ENCODE measurements at regions not wholly inside any gene's neighbourhood (a gene's known extent, or its start where the extent isn't known, plus 50 kb on each side); places are given as distances from the start of the nearest gene placed in this dataset.

DNA sequence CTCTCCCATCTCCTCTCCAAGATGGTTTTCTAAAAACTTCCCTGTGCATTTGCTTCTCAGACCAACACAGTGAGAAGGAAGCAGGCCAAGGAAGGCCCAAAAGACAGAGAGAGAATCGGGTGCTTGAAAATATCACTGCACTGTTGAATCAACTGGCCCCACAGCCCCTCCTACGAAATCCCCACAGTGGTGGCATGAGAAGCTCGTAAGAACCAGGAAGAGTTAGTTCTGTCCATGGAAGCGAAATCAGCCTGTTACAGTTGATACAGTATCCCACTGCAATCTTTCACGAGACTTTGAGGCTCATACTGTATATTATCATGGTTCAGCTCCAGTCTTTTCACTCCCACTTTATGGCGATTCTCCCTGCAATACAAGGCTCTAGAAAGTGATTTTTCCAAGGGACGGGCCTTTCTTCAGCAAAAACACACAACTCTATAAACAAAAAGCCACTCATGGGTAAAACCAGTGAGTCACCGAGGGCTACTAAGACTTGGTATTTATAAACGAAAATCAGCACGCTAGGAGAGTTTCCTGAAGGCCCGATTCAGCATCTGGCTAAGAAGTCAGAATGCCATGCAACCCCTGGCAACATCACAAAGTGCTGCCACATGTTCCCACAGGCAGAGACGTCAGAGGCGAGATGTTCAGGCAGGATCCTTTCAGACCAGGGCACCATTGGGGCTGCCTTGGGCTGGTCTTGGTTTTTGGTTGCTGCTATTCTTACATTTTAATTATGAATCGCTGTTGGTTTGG, 185.7 kb downstream of the IRX5 start:
- no peak for DNase-seq (ENCODE audit: low read depth in 3 of 3)

DNA sequence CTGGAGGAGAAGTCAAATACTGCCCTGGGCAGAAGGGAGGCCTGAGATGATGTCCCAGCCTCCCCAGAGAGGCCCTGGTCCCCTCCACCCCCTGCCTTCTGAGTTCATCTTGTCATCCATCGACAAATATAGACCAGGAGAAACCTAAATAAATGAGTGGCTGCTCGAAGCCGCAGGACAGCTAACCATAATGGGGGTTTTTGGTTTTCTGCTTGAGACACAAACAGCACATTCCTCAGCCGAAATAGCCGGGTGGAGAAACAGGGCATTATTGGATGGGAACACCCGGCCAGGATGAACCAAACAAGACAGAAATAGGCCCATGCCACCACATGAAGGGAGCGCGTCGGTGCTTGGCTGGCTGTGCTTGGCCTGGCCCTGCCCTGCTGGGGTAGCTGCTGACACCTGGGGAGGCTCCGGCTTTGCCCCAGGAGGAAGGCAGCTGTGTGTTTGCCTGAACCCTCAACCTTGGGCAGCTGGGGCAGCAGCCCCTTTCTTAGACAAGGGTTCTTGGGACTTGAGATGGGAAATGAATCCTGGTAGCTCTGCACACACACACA, 188.1 kb downstream of the IRX5 start:
- DNase-seq (ENCODE audit: low read depth in 3 of 3): no peak

DNA sequence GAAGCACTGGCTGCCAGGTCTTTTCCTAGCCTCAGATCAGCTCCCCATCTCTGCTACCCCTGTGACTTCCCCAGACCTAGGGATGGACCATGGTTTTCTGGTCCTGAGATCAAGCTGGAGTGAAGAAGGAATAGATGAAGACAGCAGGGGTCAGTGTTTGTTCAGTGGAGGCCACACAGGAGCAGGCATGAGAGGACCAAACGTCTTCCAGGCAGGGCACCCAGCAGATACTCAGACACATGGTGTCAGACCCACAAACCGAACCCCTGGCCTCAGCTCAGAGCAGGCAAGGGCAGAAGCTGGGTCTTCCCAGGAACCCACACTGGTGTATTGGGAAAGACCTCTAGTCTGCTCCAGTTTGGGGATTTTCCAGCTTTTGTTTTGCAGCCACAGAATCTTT, 189.7 kb downstream of the IRX5 start:
- DNase-seq (ENCODE audit: low read depth in 3 of 3): no peak

DNA sequence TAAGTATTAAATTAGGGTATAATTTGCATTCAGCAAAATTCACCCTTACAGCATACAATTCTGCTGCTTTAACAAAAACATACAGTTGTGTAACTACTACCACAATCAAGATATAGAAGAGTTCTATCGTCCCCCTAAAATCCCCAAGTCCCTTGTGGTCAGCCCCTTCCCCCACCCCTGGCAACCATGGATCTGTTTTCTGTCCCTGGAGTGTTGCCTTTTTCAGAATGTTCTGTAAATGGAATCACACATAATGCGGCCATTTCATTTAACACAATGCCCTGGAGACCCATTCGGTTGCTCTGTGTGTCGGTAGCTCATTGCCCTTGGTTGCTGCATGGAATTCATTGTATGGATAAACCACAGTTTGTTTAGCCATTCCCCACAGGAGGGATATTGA, 190.2 kb downstream of the IRX5 start:
- no peak for DNase-seq (ENCODE audit: low read depth in 3 of 3)

DNA sequence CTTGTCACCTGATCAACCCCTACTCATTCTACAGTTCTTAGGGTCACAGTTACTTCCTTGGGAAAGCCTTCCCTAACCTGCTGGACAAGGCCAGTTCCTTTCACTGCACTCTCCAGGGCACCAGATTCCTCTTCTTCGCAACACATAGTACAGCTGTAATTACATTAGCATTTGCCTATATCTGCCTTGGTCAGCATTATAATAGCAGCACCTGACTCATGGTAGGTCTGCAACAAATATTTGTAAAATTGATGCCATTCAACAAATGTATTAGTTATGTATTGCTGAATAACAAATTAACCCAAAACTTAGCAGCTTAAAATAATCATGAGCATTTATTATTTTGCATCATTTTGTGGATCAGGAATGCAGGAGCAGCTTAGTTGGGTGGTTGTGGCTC, 193.0 kb downstream of the IRX5 start:
- no peak for DNase-seq (ENCODE audit: low read depth in 3 of 3)

DNA sequence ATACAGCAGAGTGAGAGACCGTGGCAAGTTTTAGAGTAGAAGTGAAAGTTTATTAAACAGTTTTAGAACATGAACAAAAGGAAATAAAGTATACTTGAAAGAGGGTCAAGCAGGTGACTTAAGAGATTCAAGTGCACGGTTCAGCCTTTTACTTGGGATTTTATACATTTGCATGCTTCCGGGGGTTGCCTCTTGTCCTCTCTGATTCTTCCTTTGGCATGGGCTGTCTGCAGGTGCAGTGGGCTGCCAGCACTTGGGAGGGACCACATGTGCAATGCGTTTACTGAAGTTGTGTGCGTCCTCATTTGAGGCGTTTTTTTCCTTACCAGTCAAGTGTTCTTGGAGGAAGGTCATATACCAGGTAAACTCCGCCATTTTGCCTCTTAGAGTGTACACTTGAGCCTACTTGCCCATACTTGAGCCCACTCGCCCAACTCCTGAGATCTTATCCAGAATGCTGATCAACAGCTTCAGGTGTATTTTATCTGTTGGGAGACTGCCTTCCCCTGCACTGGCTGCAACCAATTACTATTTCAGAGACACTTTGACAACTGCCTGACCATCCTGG, 195.2 kb downstream of the IRX5 start:
- DNase-seq (ENCODE audit: low read depth in 3 of 3): no peak

DNA sequence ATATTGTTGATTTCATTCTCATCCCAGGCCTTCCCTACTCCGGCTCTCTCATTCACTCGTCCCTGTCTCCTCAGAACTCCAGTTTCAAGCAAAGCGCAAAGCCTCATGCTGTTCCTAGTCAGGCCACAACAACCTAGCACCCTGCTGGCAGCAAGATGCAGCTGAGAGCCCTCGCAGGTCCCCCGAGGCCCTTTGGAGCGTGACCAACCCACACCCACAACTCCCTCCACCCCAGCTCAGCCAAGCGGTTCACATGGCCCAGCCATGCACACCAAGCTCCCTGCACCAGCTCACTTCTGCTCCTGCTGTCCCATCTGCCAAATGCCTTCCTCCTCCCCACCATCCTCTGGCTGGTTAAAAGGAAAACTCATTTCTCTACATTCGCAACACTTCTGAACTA, 195.8 kb downstream of the IRX5 start:
- no peak for DNase-seq (ENCODE audit: low read depth in 3 of 3)

DNA sequence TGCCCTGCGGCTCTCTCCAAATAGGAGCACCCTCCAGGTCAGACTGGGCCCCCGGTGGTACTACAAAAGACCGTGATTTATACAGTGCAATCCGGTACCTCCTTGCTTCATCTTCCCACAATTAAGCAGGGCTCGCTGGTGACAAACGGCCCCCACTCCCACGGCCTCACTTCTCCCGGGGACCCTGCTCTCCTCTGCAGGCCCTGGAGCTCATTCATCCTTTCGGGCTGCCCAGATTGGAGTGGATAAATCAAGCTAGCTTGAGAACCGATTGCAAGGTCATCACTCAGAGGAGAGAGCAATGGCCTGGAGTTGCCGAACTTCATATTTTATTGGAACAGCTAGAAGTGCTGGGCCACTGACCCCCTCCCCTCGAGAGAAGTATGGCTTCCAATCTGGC, 193.5 kb upstream of the IRX6 start:
- no peak for DNase-seq (ENCODE audit: low read depth in 3 of 3)

DNA sequence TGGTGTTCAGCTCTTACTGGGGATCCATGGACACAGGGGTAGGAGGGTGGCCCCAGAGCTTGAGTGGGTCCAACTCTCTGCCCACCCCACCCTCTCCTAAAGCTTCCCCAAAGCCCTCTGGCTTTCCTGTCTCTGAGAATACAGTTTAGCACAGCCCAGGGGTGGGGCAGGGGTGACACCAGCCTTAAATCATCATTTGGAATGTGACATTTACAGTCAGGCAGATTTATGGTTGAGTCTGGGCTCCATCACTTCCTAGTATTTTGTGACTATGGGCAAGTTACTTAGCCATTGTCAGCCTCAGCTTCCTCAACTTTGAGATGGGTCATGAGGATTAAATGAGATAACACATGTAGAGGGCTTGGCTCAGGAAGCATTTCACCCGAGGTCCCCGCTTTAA, 193.1 kb upstream of the IRX6 start:
- DNase-seq (ENCODE audit: low read depth in 3 of 3): no peak

DNA sequence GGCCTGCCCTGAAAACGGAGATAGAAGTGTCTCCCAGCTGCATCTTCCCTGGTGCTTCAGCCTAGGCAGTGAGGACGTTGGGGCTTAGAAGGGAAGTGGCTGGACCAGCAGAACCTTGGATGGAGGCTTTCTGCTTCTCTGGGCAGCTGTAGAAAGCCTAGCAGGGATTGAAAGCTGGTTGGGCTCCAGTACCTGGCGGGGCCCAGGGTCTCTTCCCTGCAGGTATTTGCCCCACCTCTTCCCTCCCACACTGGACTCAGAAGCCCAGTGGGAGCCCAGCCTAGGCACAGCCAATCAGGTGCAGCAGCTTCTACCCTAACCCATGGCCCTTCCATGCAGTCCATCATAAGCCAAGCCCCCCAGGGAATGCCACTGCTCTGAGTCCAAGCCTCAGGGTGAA, 190.3 kb upstream of the IRX6 start:
- DNase-seq (ENCODE audit: low read depth in 3 of 3): no peak

DNA sequence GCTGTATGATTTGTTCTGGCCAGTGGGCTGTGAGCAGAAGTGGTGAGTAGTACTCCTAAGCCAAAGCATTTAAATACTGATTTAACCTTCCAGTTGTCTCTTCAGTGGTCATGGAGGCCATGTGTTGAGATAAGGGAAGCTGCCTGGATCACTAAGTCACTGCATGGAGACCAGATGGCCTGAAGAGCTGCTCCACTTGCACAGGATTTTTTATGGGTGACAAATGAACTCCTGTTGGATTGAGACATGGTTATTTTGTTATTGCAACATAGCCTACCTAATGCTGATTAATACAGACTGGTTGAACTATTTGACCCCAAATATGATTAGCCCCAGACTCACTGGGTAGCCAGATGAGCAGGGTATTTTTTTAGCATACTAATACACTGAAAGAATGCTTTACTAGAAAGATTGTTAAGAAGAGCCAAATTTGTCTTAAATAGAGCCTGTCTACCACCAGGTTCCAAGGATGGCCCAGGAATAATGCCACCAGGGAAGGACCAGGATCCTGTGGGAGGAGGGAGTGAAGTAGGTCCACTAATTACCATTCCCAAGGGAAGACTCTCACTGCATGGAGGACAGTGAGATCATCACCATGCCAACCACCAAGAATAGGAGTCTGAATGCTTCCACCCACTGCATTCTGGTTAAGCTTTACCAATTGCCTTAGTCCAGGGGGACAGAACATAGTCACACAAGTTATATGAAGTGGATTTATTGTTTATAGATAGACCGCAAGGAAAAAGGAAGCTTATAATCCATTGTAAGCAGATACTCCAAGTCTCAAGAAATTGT, 187.4 kb upstream of the IRX6 start:
- no peak for DNase-seq (ENCODE audit: low read depth in 3 of 3)

DNA sequence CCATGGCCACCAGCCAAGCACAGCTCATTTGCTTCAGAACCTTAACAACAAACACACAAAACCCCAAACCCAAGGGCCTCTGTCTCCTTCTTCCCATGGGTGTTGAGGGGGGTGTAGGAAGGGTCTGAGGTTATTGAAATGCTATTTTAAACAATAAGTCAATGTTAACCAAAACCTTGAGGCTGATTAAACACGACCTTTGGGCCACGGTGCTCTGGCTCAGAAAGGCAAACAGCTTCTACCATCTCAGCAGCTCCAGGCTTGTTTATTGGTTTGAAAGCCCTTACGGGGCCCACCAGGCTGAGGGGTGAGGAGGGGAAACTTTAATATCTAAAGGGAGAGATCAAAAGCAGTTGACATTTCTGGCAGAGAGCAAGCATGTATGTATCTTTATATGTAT, 185.7 kb upstream of the IRX6 start:
- no peak for DNase-seq (ENCODE audit: low read depth in 3 of 3)

DNA sequence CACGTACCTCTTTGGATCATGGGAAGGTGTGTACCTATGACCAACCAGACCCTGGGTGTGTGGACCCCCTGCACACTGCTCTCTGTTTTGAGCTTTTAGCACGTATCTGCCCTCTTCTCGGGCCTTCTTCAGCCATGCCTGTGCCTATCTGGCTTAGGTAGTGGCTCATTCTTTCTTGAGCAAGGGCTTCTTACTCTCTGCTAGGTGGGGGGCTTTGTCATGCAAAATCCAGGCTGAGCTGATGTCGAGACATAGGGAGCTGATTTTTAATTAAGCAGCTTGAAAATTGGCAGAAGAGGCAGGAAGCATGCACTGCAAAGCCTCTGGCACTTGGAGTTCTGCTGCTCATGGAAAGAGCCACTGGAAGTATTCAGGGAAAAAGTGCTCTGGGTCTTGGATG, 181.6 kb upstream of the IRX6 start:
- no peak for DNase-seq (ENCODE audit: low read depth in 3 of 3)

DNA sequence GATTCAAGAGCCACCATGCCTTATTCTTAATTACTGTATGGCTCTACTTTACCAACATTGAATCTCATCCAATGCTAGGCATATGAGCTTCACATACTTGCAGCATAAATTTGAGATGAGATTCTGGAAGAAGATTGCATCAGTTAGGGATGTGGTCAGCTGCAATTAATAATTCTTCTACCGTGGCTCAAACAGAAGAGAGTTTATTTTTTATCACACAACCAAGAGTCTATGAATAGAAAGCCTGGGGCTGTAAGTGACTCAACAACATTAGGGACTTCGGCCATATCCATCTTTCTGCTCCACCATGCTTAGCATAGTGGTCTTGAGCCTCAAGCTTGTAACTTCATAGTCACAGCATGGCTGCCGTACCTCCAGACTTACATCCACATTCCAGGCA, 179.4 kb upstream of the IRX6 start:
- DNase-seq (ENCODE audit: low read depth in 3 of 3): no peak

DNA sequence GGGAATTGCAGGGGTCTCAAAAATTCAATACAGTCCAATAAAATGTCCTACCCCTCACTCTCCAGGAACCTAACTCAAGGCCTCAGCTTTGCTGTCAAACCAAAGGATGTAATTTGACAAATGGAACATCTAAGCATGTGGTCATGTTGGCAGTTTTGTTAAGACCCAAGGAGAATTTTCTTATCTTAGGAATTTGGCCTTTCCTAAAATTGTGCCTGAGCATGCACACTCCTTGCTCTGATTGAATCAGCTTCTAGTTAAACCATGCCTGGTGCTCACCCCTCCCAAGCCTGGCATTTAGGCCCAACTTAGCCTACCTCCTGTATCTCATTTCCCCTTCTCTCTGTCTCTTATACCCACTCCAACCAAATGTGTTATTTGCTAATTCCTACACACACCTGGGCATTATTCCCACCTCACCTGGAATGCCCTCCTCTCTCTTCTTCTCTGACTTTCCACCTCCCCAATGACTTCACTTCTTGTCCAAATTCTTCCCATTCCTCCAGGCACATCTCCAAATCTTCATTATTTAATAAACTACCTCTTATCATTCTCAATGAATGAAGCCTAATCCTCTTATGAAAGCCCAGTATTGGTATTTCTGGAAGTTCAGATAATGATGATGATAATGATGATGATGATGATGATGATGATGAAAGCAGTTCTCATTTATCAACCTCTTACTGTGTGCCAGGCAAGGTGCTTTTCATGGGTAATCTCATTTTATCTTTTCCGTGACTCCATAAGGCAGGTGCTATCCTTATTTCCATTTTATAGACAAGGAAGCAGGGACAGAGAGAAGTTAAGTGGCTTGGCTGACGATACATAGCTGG, 178.0 kb upstream of the IRX6 start:
- no peak for DNase-seq (ENCODE audit: low read depth in 3 of 3)

DNA sequence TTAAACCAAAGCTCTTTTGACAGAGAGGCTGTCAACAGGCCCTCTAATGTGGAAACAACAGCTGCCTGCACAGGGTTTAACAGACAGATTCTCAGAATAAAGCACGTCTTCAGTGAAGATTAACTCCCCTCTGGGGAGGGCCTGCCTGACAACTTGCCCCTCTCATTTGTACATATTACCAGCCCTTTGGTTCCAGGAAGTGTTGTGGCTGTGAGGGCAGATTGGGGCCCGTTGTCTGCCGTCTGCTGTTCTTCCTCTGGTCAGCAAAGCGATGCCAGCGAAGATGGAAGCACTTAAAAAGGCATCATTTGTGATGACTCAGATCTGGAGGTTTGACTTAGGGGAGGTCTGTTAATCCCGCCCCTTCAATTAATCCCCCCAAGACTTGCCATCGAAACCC, 177.0 kb upstream of the IRX6 start:
- no peak for DNase-seq (ENCODE audit: low read depth in 3 of 3)

DNA sequence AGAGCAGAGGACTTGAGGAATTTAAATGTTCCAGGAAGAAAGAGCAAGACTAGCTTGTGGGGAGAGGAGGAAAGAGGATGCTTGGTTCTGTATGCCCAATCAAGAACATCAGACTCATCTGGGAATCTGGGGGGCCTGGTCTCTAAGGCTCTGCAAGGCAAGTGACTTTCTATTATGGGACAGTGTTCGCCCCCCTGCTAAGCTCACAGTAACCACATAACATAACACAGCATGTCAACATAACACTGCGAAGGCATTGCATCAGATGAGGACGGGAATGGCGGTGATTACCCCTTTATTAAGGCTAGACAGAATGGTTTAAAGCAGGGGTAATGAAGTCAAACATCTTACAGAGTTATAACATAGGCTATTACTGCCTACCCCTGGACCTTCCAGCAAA, 176.6 kb upstream of the IRX6 start:
- no peak for DNase-seq (ENCODE audit: low read depth in 3 of 3)

DNA sequence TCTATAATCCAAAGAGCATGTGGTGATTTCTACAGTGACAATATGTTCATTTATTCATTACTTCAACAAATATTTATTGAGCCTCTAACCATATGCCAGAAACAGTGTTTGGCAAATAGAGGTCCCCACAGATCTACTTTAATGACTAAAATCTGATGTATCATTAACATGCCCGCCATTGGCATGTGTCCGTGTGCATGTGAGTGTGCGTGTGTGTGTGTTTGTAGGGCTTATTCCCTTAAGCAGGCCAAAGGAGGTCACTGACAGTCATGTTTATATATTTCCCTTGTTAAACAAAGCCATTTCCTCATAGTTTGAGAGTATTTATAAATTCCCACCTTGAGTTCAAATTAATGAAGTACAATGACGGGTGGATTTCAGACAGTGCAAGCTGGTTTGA, 174.4 kb upstream of the IRX6 start:
- no peak for DNase-seq (ENCODE audit: low read depth in 3 of 3)

DNA sequence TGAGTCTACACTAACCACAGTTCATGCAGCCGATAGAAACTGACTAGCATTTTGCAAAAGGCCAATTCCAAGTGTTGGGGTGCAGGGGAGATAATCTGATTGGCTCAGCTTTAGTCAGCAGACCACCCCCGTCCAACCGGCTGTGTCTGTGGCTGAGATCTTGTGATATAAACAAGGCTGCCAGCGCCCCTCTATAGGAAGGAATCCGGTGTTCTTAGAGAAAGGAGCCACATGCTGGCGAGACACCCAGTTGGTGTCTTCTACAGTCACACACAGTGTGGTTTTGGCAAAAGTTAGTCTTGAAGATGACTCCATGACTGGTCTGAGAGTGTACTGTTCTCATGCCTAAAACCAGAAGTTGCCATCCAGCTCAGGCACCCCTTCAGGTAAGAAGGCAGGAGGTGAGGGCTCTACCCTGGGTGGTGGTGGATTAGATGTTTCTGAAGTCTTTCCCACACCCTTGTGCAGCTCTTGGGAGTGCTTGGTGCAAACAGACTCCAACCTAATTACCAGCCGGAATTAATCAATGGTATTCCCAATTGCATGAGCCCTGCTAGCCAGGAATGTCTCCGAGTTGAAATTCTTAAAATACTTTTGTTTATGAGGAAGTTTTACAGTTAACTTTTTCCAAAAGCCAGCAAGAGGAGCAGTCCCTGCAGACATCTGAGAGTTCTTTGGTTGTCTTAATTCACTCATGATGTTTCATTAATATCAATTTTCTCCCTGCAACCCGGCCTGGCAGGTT, 172.3 kb upstream of the IRX6 start:
- no peak for DNase-seq (ENCODE audit: low read depth in 3 of 3)

DNA sequence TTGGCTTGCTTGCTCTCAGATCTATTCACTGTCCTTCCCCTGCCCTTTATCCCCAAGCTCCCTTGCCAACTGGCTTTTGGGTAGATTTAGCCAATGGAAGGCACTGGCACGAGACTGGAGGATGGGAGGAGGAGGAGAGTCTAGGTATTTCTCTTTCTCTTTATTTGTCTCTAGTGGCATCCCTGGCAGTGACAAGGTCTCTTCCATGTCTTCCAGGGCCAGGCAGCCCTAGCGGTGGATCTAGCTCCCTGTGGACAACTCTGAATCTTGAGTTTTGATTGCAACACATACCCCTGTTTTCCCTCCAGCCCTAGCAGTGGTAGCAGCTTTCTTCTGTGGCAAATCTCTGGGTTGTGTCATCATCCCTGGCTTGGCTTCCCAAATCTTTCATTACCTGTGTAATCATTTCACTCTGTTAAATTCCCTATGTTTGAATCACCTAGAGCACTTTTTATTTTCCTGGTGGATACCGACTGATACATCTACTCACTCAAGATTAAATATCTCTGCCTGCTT, 171.1 kb upstream of the IRX6 start:
- DNase-seq (ENCODE audit: low read depth in 3 of 3): no peak

DNA sequence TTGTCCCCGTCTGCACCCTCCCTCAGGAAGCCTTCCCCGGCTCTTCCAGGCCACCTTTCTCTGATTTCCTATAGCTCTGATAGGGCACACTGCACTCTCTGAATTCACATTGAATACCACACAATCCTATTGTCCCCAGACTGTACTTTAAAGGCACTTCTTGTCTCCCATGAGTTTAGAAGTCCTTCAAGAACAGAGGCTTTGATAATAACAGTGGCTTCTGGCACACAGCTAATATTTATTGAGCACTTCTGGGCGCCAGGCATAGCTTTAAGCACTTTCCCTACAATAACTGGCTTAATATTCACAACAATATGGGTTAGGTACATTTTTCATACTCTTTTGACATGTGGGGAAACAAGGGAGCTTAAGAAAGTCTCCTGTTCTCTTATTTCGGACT, 169.7 kb upstream of the IRX6 start:
- no peak for DNase-seq (ENCODE audit: low read depth in 3 of 3)
